Hepatocyte (in vitro differentiated cells): ENCODE measurements at regions not wholly inside any gene's neighbourhood (a gene's known extent, or its start where the extent isn't known, plus 50 kb on each side); places are given as distances from the start of the nearest gene placed in this dataset.

ENCODE experiments used
- DNase-seq: peaks from one replicate; pipeline ENCODE4 v3.0.0-alpha.2; 2016; ENCODE audit warnings: low spot score
- H2AFZ ChIP-seq: fragments of 200-600 bp; sonication (generic); 2 replicates; pipeline ENCODE4 v1.6.0; 2016; ENCODE audit warnings: antibody characterized with exemption, mild to moderate bottlenecking
- H3K27ac ChIP-seq: fragments of 200-600 bp; sonication (generic); 2 replicates; pipeline ENCODE4 v1.5.1; 2016; ENCODE audit warnings: mild to moderate bottlenecking
- H3K27me3 ChIP-seq: fragments of 200-600 bp; sonication (generic); 2 replicates; pipeline ENCODE4 v1.6.1; 2016
- H3K36me3 ChIP-seq: fragments of 200-600 bp; sonication (generic); replicated peaks from 2 replicates; pipeline ENCODE4 v1.5.1; 2016; ENCODE audit warnings: low read depth; ENCODE audit not compliant: insufficient read depth
- H3K4me1 ChIP-seq: fragments of 200-600 bp; sonication (generic); 2 replicates; pipeline ENCODE4 v1.5.1; 2016; ENCODE audit warnings: mild to moderate bottlenecking, moderate library complexity; ENCODE audit not compliant: insufficient read depth
- H3K4me2 ChIP-seq: fragments of 200-600 bp; sonication (generic); 2 replicates; pipeline ENCODE4 v1.6.0; 2016
- H3K4me3 ChIP-seq: fragments of 200-600 bp; sonication (generic); 2 replicates; pipeline ENCODE4 v1.5.1; 2016; ENCODE audit warnings: mild to moderate bottlenecking
- H3K79me2 ChIP-seq: fragments of 200-600 bp; sonication (generic); 2 replicates; pipeline ENCODE4 v1.6.0; 2017; ENCODE audit warnings: mild to moderate bottlenecking
- H3K9me2 ChIP-seq: fragments of 200-600 bp; sonication (generic); replicated peaks from 2 replicates; pipeline ENCODE4 v1.6.0; 2017; ENCODE audit warnings: mild to moderate bottlenecking; ENCODE audit not compliant: insufficient read depth
- H3K9me3 ChIP-seq: fragments of 200-600 bp; sonication (generic); 2 replicates; pipeline ENCODE4 v1.5.1; 2016; ENCODE audit warnings: low read depth, mild to moderate bottlenecking
- H4K20me1 ChIP-seq: fragments of 200-600 bp; sonication (generic); 2 replicates; pipeline ENCODE4 v1.6.0; 2016; ENCODE audit warnings: mild to moderate bottlenecking; ENCODE audit not compliant: insufficient read depth, poor library complexity, severe bottlenecking
- EZH2 ChIP-seq: fragments of 200-600 bp; sonication (generic); IDR thresholded peaks from 2 replicates; pipeline ENCODE4 v1.6.1; 2016; ENCODE audit warnings: antibody characterized with exemption, mild to moderate bottlenecking, borderline replicate concordance
- EZH2phosphoT487 ChIP-seq: fragments of 200-600 bp; sonication (generic); IDR thresholded peaks from one replicate; pipeline ENCODE4 v1.6.1; 2018; ENCODE audit warnings: antibody characterized with exemption, mild to moderate bottlenecking, low read depth, moderate library complexity; ENCODE audit not compliant: unreplicated experiment, severe bottlenecking
- WGBS: methylation state at CpG from one replicate; pipeline ENCODE4 v1.1.6; 2016; ENCODE audit warnings: low lambda C conversion rate; ENCODE audit errors: missing lambda C conversion rate; 5-methylcytosine and 5-hydroxymethylcytosine counted together
- TF ChIP-seq, protein P1 (sequence below): fragments of 200-600 bp; sonication (generic); IDR thresholded peaks from 2 replicates; pipeline ENCODE4 v1.5.1; 2016; ENCODE audit warnings: antibody characterized with exemption, mild to moderate bottlenecking; ENCODE audit not compliant: poor library complexity

DNA sequence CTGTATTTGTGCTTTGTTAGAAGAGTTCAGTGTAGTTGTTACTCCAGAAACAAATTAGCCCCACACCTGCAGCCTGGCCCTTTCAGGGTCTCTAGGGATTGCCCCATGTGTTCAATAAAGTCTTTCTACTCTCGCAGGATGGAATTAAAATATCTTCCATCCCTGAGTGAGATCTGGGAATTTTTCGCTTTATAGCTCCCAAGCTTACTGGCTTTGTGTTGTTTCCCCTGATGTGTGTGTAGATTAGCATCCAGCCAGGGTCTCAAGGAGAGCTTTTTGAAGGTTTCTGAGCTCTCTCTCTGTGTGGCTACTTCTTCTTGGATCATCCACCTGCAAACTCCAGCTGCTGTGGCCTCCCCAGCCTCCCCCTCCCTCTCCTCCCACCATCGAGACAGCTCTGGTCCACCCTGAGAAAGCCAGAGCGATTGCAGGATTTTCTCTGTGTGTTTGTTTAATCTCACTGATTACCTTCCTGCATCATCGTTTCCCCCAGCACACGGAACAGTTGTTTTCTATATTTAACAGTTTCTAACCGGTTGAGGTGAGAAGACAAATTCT, 553.5 kb downstream of the TBC1D22A start:
- H2AFZ ChIP-seq = no peak overlapping the region
- WGBS = 74% methylated on average over 7 of the region's 7 CpGs
- H3K4me3 ChIP-seq = no peak overlapping the region

GRCh38 chr22:47310601-47311000, 548.2 kb downstream of the TBC1D22A start:
- TF ChIP-seq, protein P1, sequence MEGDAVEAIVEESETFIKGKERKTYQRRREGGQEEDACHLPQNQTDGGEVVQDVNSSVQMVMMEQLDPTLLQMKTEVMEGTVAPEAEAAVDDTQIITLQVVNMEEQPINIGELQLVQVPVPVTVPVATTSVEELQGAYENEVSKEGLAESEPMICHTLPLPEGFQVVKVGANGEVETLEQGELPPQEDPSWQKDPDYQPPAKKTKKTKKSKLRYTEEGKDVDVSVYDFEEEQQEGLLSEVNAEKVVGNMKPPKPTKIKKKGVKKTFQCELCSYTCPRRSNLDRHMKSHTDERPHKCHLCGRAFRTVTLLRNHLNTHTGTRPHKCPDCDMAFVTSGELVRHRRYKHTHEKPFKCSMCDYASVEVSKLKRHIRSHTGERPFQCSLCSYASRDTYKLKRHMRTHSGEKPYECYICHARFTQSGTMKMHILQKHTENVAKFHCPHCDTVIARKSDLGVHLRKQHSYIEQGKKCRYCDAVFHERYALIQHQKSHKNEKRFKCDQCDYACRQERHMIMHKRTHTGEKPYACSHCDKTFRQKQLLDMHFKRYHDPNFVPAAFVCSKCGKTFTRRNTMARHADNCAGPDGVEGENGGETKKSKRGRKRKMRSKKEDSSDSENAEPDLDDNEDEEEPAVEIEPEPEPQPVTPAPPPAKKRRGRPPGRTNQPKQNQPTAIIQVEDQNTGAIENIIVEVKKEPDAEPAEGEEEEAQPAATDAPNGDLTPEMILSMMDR = no peak
- TF ChIP-seq EZH2phosphoT487 (no peak), EZH2 (no peak)
- no peak for DNase-seq
- H3K9me3 ChIP-seq = no peaks in the 10 kb centered on the region

More for the DNA sequence above, 553.5 kb downstream of the TBC1D22A start:
- TF ChIP-seq EZH2 (no peak), EZH2phosphoT487 (no peak)
- TF ChIP-seq, protein P1 = no peak
- Histone ChIP-seq H3K79me2 (no peaks in the 10 kb centered on the region), H3K36me3 (no peaks in the 10 kb centered on the region), H4K20me1 (no peaks in the 10 kb centered on the region), H3K27ac (no peak overlapping the region), H3K9me2 (no peaks in the 10 kb centered on the region), H3K9me3 (no peaks in the 10 kb centered on the region), H3K27me3 (no peaks in the 10 kb centered on the region), H3K4me1 (no peaks in the 10 kb centered on the region), H3K4me2 (no peak overlapping the region)
- no peak for DNase-seq

GRCh38 chr22:47309946-47310345, 547.5 kb downstream of the TBC1D22A start:
- no peaks in the 10 kb centered on the region for H3K9me3 ChIP-seq
- no peak overlapping the region for H3K4me3 ChIP-seq
- H3K36me3 ChIP-seq = no peaks in the 10 kb centered on the region
- H2AFZ ChIP-seq = no peak overlapping the region
- no peak for DNase-seq
- H3K9me2 ChIP-seq = no peaks in the 10 kb centered on the region
- H3K4me2 ChIP-seq = no peak overlapping the region
- H3K4me1 ChIP-seq = no peaks in the 10 kb centered on the region
- 70% methylated on average over 4 of the region's 4 CpGs for WGBS
- H3K27me3 ChIP-seq = no peaks in the 10 kb centered on the region
- no peaks in the 10 kb centered on the region for H4K20me1 ChIP-seq
- H3K79me2 ChIP-seq = no peaks in the 10 kb centered on the region
- no peak for TF ChIP-seq EZH2
- no peak overlapping the region for H3K27ac ChIP-seq

More at GRCh38 chr22:47310601-47311000, 548.2 kb downstream of the TBC1D22A start:
- WGBS = 63% methylated on average over 1 of the region's 1 CpG
- H3K4me1 ChIP-seq = no peaks in the 10 kb centered on the region
- H4K20me1 ChIP-seq = no peaks in the 10 kb centered on the region
- H3K9me2 ChIP-seq = no peaks in the 10 kb centered on the region
- H2AFZ ChIP-seq = no peak overlapping the region
- H3K27ac ChIP-seq = no peak overlapping the region
- H3K4me3 ChIP-seq = no peak overlapping the region
- no peaks in the 10 kb centered on the region for H3K36me3 ChIP-seq
- H3K4me2 ChIP-seq = no peak overlapping the region
- no peaks in the 10 kb centered on the region for H3K79me2 ChIP-seq
- no peaks in the 10 kb centered on the region for H3K27me3 ChIP-seq

DNA sequence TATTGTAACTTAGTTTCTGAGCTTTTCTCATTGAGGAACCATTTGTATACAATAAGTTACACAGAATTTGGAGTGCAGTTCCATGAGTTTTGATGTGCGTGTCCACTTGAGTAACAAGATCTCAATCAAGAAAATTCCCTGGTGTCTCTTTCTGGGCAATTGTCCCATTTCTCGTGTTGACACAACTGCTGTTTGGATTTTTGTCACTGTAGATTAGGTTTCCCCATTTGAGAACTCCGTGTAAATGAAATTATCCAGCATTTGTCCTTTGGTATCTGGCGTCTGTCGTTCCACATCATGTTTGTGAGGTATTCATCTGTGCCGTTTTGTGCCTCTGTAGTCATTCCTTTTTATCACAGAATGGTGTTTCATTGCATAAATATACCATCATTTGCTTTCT, 547.0 kb downstream of the TBC1D22A start:
- Histone ChIP-seq H3K79me2 (no peaks in the 10 kb centered on the region), H3K4me2 (no peak overlapping the region), H2AFZ (no peak overlapping the region), H3K4me1 (no peaks in the 10 kb centered on the region), H3K9me3 (no peaks in the 10 kb centered on the region), H3K27me3 (no peaks in the 10 kb centered on the region), H3K36me3 (no peaks in the 10 kb centered on the region), H3K9me2 (no peaks in the 10 kb centered on the region), H3K4me3 (no peak overlapping the region), H4K20me1 (no peaks in the 10 kb centered on the region), H3K27ac (no peak overlapping the region)
- DNase-seq = no peak
- TF ChIP-seq EZH2 = no peak
- TF ChIP-seq EZH2phosphoT487 = no peak
- WGBS = 68% methylated on average over 6 of the region's 6 CpGs
